Fibroblast of pulmonary artery (primary cell): ENCODE measurements at regions not wholly inside any gene's neighbourhood (a gene's known extent, or its start where the extent isn't known, plus 50 kb on each side); places are given as distances from the start of the nearest gene placed in this dataset.
"Not testable (repeated sequence)": the region's sequence is repeated elsewhere in the genome, so short reads cannot be mapped to it uniquely, and the experiment has no call there.

Experiments used
- DNase-seq: peaks from one replicate; pipeline ENCODE4 v3.0.0-alpha.2; 2010; ENCODE audit warnings: low read depth
- H3K4me3 ChIP-seq: replicated peaks from 2 replicates; pipeline ENCODE4 v1.5.1; 2011; ENCODE audit warnings: low read depth, mild to moderate bottlenecking, control low read depth, low read length, moderate library complexity
- TF ChIP-seq, protein P1 (sequence below): IDR thresholded peaks from 2 replicates; pipeline ENCODE4 v1.5.1; 2011; ENCODE audit warnings: mild to moderate bottlenecking, control low read depth, low read length, inconsistent platforms; ENCODE audit errors: missing control alignments

DNA sequence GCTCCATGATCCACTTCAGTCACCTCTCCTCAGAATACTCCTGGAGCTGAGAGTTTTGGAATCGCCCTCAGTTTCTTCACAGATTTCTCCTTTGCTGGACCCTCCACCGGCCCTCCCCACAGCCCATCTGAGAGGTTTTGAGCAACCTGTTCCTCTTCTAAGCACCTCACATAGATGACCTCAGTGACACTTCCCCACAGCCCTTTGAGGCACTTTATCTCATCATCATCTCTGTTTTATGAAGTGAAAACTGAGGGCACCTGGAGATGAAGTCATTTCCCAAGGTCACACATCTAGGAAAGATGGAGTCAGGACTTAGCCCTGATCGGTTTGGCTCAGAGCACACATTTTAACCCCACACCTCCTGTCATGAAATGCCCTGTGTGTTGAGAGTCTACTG lies 76.8 kb upstream of the ZNF281 start:
- H3K4me3 ChIP-seq: no peak overlapping the region
- no peak for DNase-seq
- TF ChIP-seq, protein P1, sequence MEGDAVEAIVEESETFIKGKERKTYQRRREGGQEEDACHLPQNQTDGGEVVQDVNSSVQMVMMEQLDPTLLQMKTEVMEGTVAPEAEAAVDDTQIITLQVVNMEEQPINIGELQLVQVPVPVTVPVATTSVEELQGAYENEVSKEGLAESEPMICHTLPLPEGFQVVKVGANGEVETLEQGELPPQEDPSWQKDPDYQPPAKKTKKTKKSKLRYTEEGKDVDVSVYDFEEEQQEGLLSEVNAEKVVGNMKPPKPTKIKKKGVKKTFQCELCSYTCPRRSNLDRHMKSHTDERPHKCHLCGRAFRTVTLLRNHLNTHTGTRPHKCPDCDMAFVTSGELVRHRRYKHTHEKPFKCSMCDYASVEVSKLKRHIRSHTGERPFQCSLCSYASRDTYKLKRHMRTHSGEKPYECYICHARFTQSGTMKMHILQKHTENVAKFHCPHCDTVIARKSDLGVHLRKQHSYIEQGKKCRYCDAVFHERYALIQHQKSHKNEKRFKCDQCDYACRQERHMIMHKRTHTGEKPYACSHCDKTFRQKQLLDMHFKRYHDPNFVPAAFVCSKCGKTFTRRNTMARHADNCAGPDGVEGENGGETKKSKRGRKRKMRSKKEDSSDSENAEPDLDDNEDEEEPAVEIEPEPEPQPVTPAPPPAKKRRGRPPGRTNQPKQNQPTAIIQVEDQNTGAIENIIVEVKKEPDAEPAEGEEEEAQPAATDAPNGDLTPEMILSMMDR: no peak

DNA sequence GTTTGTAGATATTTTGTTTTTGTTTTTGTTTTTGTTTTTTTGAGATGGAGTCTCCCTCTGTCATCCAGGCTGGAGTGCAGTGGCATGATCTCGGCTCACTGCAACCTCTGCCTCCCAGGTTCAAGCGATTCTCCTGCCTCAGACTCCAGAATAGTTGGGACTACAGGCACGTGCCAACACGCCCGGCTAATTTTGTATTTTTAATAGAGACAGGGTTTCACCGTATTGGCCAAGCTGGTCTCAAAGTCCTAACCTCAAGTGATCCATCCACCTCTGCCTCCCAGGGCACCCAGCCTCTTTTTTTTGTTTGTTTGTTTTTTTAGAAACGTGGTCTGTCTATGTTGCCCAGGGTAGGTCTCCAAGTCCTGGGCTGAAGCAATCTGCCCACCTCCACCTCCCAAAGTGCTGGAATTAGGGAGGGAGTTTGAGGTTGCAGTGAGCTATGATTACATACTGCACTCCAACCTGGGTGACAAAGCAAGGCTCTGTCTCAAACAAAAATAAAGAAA lies 74.7 kb upstream of the ZNF281 start:
- DNase-seq, H3K4me3 ChIP-seq: not testable (repeated sequence)

DNA sequence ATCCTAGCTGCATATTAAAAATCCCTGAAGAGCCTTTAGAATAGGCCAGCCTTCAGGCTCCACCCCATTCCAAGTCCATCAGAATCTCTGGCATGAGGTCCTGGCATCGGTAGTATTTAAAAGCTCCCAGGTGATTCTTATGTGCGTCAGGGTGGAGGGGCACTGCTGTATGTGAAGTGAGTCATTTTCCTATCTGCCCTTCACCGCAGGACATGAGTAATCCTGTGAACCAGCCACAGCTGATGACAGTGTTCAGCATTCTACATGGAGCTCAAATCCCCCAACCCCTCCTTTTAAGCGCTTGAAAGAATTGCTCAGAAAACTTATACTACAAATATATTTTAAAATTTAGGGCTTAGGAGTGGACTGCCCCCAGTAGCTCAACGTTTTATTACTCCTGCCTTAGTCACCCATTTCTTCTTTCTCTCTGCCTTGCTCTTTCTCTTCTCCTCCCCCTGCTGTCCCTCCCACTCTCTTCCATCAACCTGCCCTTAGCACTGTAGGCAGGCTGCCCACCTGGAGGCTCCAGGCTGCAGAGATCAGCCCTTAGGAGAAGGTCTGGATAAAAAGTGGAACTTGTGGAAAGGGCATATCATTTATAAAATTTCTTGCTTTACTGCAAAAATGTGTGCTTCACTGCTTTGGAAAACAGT lies 73.8 kb upstream of the ZNF281 start:
- TF ChIP-seq, protein P1: no peak
- DNase-seq: peak; percentile 97
- no peak overlapping the region for H3K4me3 ChIP-seq

DNA sequence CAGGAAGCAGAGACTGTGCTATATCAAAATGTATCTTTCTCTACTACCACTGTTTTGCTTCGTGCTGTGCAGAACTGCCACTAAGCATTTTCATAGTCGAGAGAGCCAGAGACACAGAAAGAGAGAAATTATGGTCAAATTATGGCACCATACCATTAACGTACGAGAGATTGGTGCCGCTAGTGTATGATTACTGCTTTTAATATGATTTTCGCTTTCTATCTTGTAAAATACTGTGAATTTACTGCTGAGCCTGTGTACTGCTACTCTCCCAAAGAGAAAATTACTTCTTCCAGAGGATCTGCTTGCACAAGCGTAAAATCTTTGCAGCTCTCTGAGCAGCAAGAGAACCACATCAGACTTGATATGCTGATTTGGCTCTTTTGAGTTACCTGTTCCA lies 71.1 kb upstream of the ZNF281 start:
- no peak overlapping the region for H3K4me3 ChIP-seq
- DNase-seq: no peak
- TF ChIP-seq, protein P1: no peak

DNA sequence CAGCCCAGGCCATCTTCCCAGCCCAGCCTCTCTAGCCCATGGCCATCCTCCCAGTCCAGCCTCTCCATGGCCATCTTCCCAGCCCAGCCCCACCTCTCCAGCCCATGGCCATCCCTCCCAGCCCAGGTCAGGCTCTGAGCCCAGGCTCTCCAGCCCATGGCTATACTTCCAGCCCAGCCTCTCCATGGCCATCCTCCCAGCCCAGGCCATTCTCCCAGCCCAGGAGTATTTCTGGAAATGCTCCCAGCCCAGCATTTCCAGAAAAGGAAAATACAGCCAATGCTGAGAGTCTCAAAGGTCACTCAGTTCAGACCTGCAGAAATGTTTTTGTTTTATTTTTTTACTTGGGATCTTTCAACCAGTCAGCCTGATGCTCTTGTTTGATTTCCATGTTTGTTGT lies 70.0 kb upstream of the ZNF281 start:
- no peak for DNase-seq
- no peak overlapping the region for H3K4me3 ChIP-seq
- TF ChIP-seq, protein P1: no peak

DNA sequence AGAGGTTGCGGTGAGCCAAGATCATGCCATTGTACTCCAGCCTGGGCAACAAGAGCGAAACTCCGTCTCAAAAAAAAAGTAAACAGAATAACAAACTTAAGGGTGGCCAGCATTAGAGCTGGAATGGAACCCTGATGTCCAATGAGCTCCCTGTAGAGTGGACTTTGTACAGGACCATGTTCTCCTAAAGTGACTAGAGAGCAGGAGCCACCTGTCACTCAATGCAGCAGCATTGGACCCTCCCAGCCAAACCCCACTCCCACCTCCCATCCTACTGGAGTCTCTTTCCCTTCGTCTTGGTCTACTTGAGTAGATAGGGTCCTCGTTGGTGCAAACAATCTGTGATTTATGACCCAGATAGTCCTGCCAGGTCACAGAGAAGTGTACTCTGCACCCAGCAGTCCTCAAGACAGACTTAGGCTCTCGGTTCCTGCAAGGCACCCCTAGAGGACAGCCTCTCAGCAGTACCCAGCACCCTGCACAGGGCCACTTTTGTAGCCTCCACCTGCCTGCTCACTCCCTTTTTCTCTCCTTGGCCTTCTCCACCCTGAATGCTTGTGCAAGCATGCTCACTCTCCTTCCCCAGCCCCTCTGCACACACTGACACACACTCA lies 69.2 kb upstream of the ZNF281 start:
- DNase-seq: no peak
- TF ChIP-seq, protein P1: no peak
- no peak overlapping the region for H3K4me3 ChIP-seq

DNA sequence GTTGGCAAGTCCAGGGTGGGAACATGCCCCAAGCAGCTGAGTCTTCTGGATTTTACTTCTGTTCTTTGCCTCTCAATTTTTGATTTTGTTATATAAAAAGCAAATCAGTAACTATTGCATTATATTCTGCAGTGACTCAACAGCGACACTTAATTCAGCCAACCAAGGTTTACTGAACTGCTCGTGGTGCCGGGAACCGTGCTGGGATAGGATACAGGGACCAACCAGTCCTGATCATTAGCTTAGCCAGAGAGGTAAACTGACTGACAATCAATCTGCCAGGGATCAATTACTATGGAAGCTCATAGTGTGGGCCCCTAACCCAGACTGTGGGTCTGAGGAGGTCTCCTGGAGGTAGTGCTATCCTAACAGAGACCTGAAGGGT lies 68.4 kb upstream of the ZNF281 start:
- H3K4me3 ChIP-seq: no peak overlapping the region
- TF ChIP-seq, protein P1: no peak
- no peak for DNase-seq
